Thyroid gland (tissue), 4 donors: ENCODE measurements at regions not wholly inside any gene's neighbourhood (a gene's known extent, or its start where the extent isn't known, plus 50 kb on each side); places are given as distances from the start of the nearest gene placed in this dataset.

Experiments
- DNase-seq, 2 donors: peaks; one replicate each; pipeline ENCODE4 v3.0.0-alpha.2; 2019
- H3K27ac ChIP-seq, 3 donors: fragments of 200-600 bp; sonication (generic); 1 replicate in 2 of 3; 2 replicates in 1 of 3; pipeline ENCODE4 v1.5.1; 2016 to 2019; ENCODE audit warnings: mild to moderate bottlenecking in 1 of 3, moderate library complexity in 1 of 3
- H3K27me3 ChIP-seq: fragments of 200-600 bp; sonication (generic); one replicate; pipeline ENCODE4 v1.5.1; 2019
- H3K36me3 ChIP-seq, 2 donors: fragments of 200-600 bp; sonication (generic); one replicate each; pipeline ENCODE4 v1.5.1; 2016 to 2019
- H3K4me1 ChIP-seq, 2 donors: fragments of 200-600 bp; sonication (generic); one replicate each; pipeline ENCODE4 v1.5.1; 2017 to 2019
- H3K4me3 ChIP-seq, 3 donors: fragments of 200-600 bp; sonication (generic); replicated peaks in 1 of 3; 1 replicate in 2 of 3; 2 replicates in 1 of 3; pipeline ENCODE4 v1.5.1; 2016; ENCODE audit warnings: mild to moderate bottlenecking in 1 of 3
- H3K9me3 ChIP-seq: fragments of 200-600 bp; sonication (generic); one replicate; pipeline ENCODE4 v1.5.1; 2017
- CTCF ChIP-seq, 6 experiments: fragments of 200-600 bp in 3 of 6; fragments of 450-650 bp in 3 of 6; sonication (generic) in 3 of 6; IDR thresholded peaks; one replicate each; pipeline ENCODE4 v1.5.1; 2016 to 2019; ENCODE audit warnings: antibody characterized with exemption in 6 of 6, mild to moderate bottlenecking in 2 of 6, inconsistent platforms in 1 of 6, moderate library complexity in 1 of 6
- POLR2A ChIP-seq, 2 donors: fragments of 450-650 bp; IDR thresholded peaks; one replicate each; pipeline ENCODE4 v1.6.1; 2017; ENCODE audit warnings: antibody characterized with exemption in 2 of 2, mild to moderate bottlenecking in 2 of 2, moderate library complexity in 1 of 2
- WGBS, 2 donors: methylation state at CpG; one replicate each; pipeline ENCODE4 v1.1.5; 2017; 5-methylcytosine and 5-hydroxymethylcytosine counted together
- intact Hi-C: fragments of 100-400 bp; cut with DNase I; formaldehyde crosslinking; loops from one replicate; pipeline ENCODE4 v1.15.1; 2023

GRCh38 chr9:85117831-85118230 lies 448.3 kb downstream of the NTRK2 start:
- DNase-seq = no peak
- H3K27ac ChIP-seq = no peak overlapping the region
- H3K9me3 ChIP-seq = no peaks in the 10 kb centered on the region
- H3K4me1 ChIP-seq = no peaks in the 10 kb centered on the region
- H3K27me3 ChIP-seq = no peaks in the 10 kb centered on the region
- intact Hi-C loops = no loop called here
- WGBS, 2 donors = 80 to 83% methylated on average over 4 of the region's 4 CpGs
- no peaks in the 10 kb centered on the region for H3K36me3 ChIP-seq
- no peak overlapping the region for H3K4me3 ChIP-seq
- TF ChIP-seq POLR2A (IDR thresholded peaks at IDR 0.05) = no peak
- TF ChIP-seq CTCF (IDR thresholded peaks at IDR 0.05) = no peak

DNA sequence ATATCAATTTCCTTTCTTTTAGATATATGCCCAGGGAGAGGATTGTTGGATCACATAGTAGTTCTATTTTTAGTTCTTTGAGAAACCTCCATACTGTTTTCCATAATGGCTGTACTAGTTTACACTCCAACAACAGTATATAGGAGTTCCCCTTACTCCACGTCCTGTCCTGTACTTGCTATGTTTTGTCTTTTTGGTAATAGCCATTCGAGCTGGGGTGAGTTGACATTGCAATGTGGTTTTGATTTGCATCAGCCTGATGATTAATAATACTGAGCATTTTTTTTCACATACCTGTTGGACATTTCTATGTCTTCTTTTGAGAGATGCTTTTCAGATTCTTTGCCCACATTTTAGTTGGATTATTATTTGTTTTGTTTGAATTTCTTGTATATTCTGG lies 445.9 kb downstream of the NTRK2 start:
- no peak for DNase-seq
- no peak for TF ChIP-seq POLR2A (IDR thresholded peaks at IDR 0.05)
- Histone ChIP-seq H3K9me3 (no peaks in the 10 kb centered on the region), H3K4me1 (no peaks in the 10 kb centered on the region), H3K27ac (no peak overlapping the region), H3K4me3 (no peak overlapping the region), H3K36me3 (no peaks in the 10 kb centered on the region), H3K27me3 (no peaks in the 10 kb centered on the region)
- WGBS, 2 donors = 78 to 83% methylated on average over 2 of the region's 2 CpGs
- intact Hi-C loops = no loop called here

GRCh38 chr9:85114799-85115198 lies 445.3 kb downstream of the NTRK2 start:
- H3K4me3 ChIP-seq = no peak overlapping the region
- DNase-seq = no peak
- H3K27ac ChIP-seq = no peak overlapping the region
- H3K9me3 ChIP-seq = no peaks in the 10 kb centered on the region
- H3K27me3 ChIP-seq = no peaks in the 10 kb centered on the region
- 79 to 89% methylated on average over 3 of the region's 3 CpGs for WGBS, 2 donors
- no peaks in the 10 kb centered on the region for H3K4me1 ChIP-seq
- no peaks in the 10 kb centered on the region for H3K36me3 ChIP-seq
- intact Hi-C loops = no loop called here
- TF ChIP-seq CTCF (IDR thresholded peaks at IDR 0.05) (no peak), POLR2A (IDR thresholded peaks at IDR 0.05) (no peak)

- H3K27me3 ChIP-seq = no peaks in the 10 kb centered on the region
- TF ChIP-seq CTCF (IDR thresholded peaks at IDR 0.05) = no peak
- no peak for TF ChIP-seq POLR2A (IDR thresholded peaks at IDR 0.05)
- WGBS, 2 donors = 85 to 92% methylated on average over 6 of the region's 6 CpGs
- H3K9me3 ChIP-seq = no peaks in the 10 kb centered on the region
- DNase-seq = no peak
- intact Hi-C loops = no loop called here
- H3K4me1 ChIP-seq = no peaks in the 10 kb centered on the region
- no peak overlapping the region for H3K4me3 ChIP-seq
- no peak overlapping the region for H3K27ac ChIP-seq
- no peaks in the 10 kb centered on the region for H3K36me3 ChIP-seq
These were observed 443.4 kb downstream of the NTRK2 start for GRCh38 chr9:85112933-85113418.

DNA sequence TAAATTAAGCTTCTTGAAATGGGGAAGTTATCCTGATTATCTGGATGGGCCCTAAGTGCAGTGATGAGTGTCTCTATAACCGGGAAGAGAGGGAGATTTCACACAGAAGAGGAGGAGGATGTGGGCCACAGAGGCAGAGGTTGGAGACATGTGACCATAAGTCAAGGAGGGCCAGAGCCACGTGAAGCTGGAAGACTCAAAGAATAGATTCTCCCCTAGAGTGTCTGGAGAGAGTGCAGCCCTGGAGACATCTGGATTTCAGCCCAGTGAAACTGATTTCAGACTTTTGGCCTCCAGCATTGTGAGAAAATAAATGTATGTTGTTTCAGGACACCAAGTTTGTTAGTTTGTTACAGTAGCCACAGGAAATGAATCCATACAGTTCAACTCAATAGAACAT lies 442.9 kb downstream of the NTRK2 start:
- no peak for DNase-seq
- WGBS, 2 donors = 22 to 29% methylated on average over 2 of the region's 2 CpGs
- intact Hi-C loops = no loop called here

More for the DNA sequence above, 442.9 kb downstream of the NTRK2 start:
- TF ChIP-seq CTCF (IDR thresholded peaks at IDR 0.05) (no peak), POLR2A (IDR thresholded peaks at IDR 0.05) (no peak)
- Histone ChIP-seq H3K9me3 (no peaks in the 10 kb centered on the region), H3K36me3 (no peaks in the 10 kb centered on the region), H3K27me3 (no peaks in the 10 kb centered on the region), H3K4me3 (no peak overlapping the region), H3K27ac (no peak overlapping the region), H3K4me1 (no peaks in the 10 kb centered on the region)
